Endothelial cell of umbilical vein (primary cell): ENCODE measurements at regions not wholly inside any gene's neighbourhood (a gene's known extent, or its start where the extent isn't known, plus 50 kb on each side); places are given as distances from the start of the nearest gene placed in this dataset.

Experiments
- BruUV-seq: library from RNA; stranded (reverse); fragments of 400-500 nt; replicated peaks from 2 replicates; lab custom pipeline; 2021; lab: Mats Ljungman, UMichigan
- CTCF ChIA-PET: fragments of 300-600, 350-600 bp; sonication (Branson Sonifier 250); formaldehyde crosslinking; loops from one replicate; lab custom pipeline; 2021; ENCODE audit warnings: antibody characterized with exemption, inconsistent platforms; lab: Charles Lee
- POLR2A ChIA-PET: fragments of 300-600, 350-600 bp; sonication (Branson Sonifier 250); formaldehyde crosslinking; loops from one replicate; lab custom pipeline; 2021; ENCODE audit warnings: antibody characterized with exemption, inconsistent platforms; lab: Charles Lee
- DNase-seq: peaks from one replicate; pipeline ENCODE4 v3.0.0-alpha.2; 2011; ENCODE audit warnings: low read depth, low spot score
- FAIRE-seq: peaks from 2 replicates; lab custom pipeline; 2011; peaks lifted over from hg19 to GRCh38; lab: Jason Lieb, UNC
- H2AFZ ChIP-seq: 2 replicates; pipeline ENCODE4 v1.6.0; 2012; ENCODE audit warnings: low read depth, low read length, control low read depth, inconsistent platforms
- H3K27ac ChIP-seq: 2 replicates; pipeline ENCODE4 v1.5.1; 2011; ENCODE audit warnings: low read depth, mild to moderate bottlenecking, control low read depth, low read length, moderate library complexity; ENCODE audit not compliant: insufficient read depth
- H3K27me3 ChIP-seq, 2 experiments: 2 replicates each; pipeline versions ENCODE4 v1.6.0 to v1.6.1; 2011; ENCODE audit warnings: low read length in 2 of 2, mixed read lengths in 1 of 2; ENCODE audit not compliant: control insufficient read depth in 2 of 2, insufficient read depth in 2 of 2
- H3K36me3 ChIP-seq, 2 experiments: 2 replicates in 1 of 2; 3 replicates in 1 of 2; pipeline ENCODE4 v1.5.1; 2011; ENCODE audit warnings: low read length in 2 of 2, mild to moderate bottlenecking in 1 of 2, moderate library complexity in 1 of 2; ENCODE audit not compliant: control insufficient read depth in 2 of 2, insufficient read depth in 2 of 2; ENCODE audit errors: extremely low read depth in 1 of 2
- H3K4me1 ChIP-seq: 3 replicates; pipeline ENCODE4 v1.5.1; 2011; ENCODE audit warnings: mild to moderate bottlenecking, low read length; ENCODE audit not compliant: control insufficient read depth, insufficient read depth; ENCODE audit errors: extremely low read depth
- H3K4me2 ChIP-seq: 2 replicates; pipeline ENCODE4 v1.6.1; 2011; ENCODE audit warnings: low read length, control low read depth, mixed read lengths; ENCODE audit not compliant: insufficient read depth
- H3K4me3 ChIP-seq, 3 experiments: fragments of 200-600 bp in 1 of 3; sonication (generic), shearing (Covaris generic) in 1 of 3; replicated peaks in 1 of 3; 2 replicates each; pipeline ENCODE4 v1.5.1; 2011 to 2016; ENCODE audit warnings: control low read depth in 3 of 3, low read length in 3 of 3, mild to moderate bottlenecking in 2 of 3, inconsistent platforms in 1 of 3, low read depth in 1 of 3, moderate library complexity in 1 of 3; ENCODE audit not compliant: insufficient read depth in 1 of 3
- H3K79me2 ChIP-seq: 2 replicates; pipeline ENCODE4 v1.6.0; 2012; ENCODE audit warnings: low read length, inconsistent platforms; ENCODE audit not compliant: control insufficient read depth, insufficient read depth
- H3K9ac ChIP-seq: replicated peaks from 2 replicates; pipeline ENCODE3; 2011; ENCODE audit warnings: low read length, control low read depth; ENCODE audit not compliant: insufficient read depth; ENCODE audit errors: extremely low read depth
- H3K9me1 ChIP-seq: replicated peaks from 3 replicates; pipeline ENCODE4 v1.6.0; 2011; ENCODE audit warnings: mild to moderate bottlenecking, low read length; ENCODE audit not compliant: control insufficient read depth, insufficient read depth; ENCODE audit errors: extremely low read depth
- H3K9me3 ChIP-seq: replicated peaks from 2 replicates; pipeline ENCODE4 v1.5.1; 2012; ENCODE audit warnings: low read length, inconsistent platforms; ENCODE audit not compliant: control insufficient read depth, insufficient read depth
- H4K20me1 ChIP-seq: replicated peaks from 2 replicates; pipeline ENCODE3; 2011; ENCODE audit warnings: mild to moderate bottlenecking, low read length; ENCODE audit not compliant: control insufficient read depth, insufficient read depth; ENCODE audit errors: extremely low read depth
- CTCF ChIP-seq, 2 donors: IDR thresholded peaks; 1 replicate in 1 of 2; 2 replicates in 1 of 2; pipeline ENCODE4 v1.5.1; 2011; ENCODE audit warnings: low read length in 2 of 2, mild to moderate bottlenecking in 2 of 2, moderate library complexity in 2 of 2, control low read depth in 1 of 2, inconsistent platforms in 1 of 2, low read depth in 1 of 2; ENCODE audit not compliant: insufficient read depth in 1 of 2; ENCODE audit errors: extremely low read depth in 1 of 2
- EZH2 ChIP-seq: IDR thresholded peaks from 2 replicates; pipeline ENCODE4 v1.6.1; 2012; ENCODE audit warnings: borderline replicate concordance, low read depth, mild to moderate bottlenecking, moderate library complexity, low read length, inconsistent platforms; ENCODE audit not compliant: severe bottlenecking
- FOS ChIP-seq: IDR thresholded peaks from 2 replicates; pipeline ENCODE4 v1.6.1; 2011; ENCODE audit warnings: mild to moderate bottlenecking, low read length, moderate library complexity, borderline replicate concordance; ENCODE audit not compliant: insufficient read depth
- GATA2 ChIP-seq: IDR thresholded peaks from 2 replicates; pipeline ENCODE4 v1.7.0; 2011; ENCODE audit warnings: low read depth, mild to moderate bottlenecking, moderate library complexity, mixed read lengths, low read length; ENCODE audit not compliant: insufficient read length, insufficient read depth
- JUN ChIP-seq: IDR thresholded peaks from 2 replicates; pipeline ENCODE4 v1.6.1; 2011; ENCODE audit warnings: borderline replicate concordance, low read depth; ENCODE audit not compliant: insufficient read length, insufficient read depth
- MAX ChIP-seq: IDR thresholded peaks from 2 replicates; pipeline ENCODE4 v1.6.1; 2011; ENCODE audit not compliant: insufficient read depth, insufficient read length
- MYC ChIP-seq: IDR thresholded peaks from one replicate; pipeline ENCODE4 v1.6.1; 2011; ENCODE audit warnings: mild to moderate bottlenecking, low read depth, low read length
- POLR2A ChIP-seq: IDR thresholded peaks from 2 replicates; pipeline ENCODE4 v1.6.1; 2012; ENCODE audit warnings: low read depth, mild to moderate bottlenecking, control low read depth, low read length
- POLR2AphosphoS5 ChIP-seq: IDR thresholded peaks from 2 replicates; pipeline ENCODE4 v1.6.1; 2012; ENCODE audit warnings: low read depth, mild to moderate bottlenecking, control low read depth, low read length, moderate library complexity; ENCODE audit not compliant: insufficient read depth
- dilution Hi-C: fragments of 300-500 bp; cut with MboI; formaldehyde crosslinking; loops from one replicate; pipeline ENCODE4 v1.15.0; 2019; ENCODE audit warnings: low sequenced_read_pairs; ENCODE audit not compliant: extremely low pct_ligation_motif_present
- intact Hi-C: fragments of 100-400 bp; cut with micrococcal nuclease; formaldehyde crosslinking; loops from one replicate; pipeline ENCODE4 v1.10.0; 2022

GRCh38 chrX:16368696-16369095 lies 201.4 kb downstream of the MAGEB17 start:
- Histone ChIP-seq H3K27ac (no peak overlapping the region), H3K9me3 (no peaks in the 10 kb centered on the region), H2AFZ (no peak overlapping the region), H3K9me1 (no peaks in the 10 kb centered on the region), H3K36me3 (no peaks in the 10 kb centered on the region), H3K79me2 (no peaks in the 10 kb centered on the region), H3K4me3 (no peak overlapping the region), H3K4me1 (no peaks in the 10 kb centered on the region), H3K4me2 (no peak overlapping the region), H3K27me3 (no peaks in the 10 kb centered on the region), H3K9ac (no peak overlapping the region), H4K20me1 (no peaks in the 10 kb centered on the region)
- dilution Hi-C loops = no loop called here
- FAIRE-seq = no peak
- DNase-seq = no peak
- no TSS peak for BruUV-seq
- intact Hi-C loops = no loop called here
- ChIA-PET POLR2A (no interaction called here), CTCF (no interaction called here)
- TF ChIP-seq POLR2AphosphoS5 = no peak
- no peak for TF ChIP-seq JUN

GRCh38 chrX:16376056-16376455 lies 208.8 kb downstream of the MAGEB17 start:
- FAIRE-seq = no peak
- POLR2A ChIA-PET = no interaction called here
- dilution Hi-C loops = no loop called here

More at GRCh38 chrX:16376056-16376455, 208.8 kb downstream of the MAGEB17 start:
- Histone ChIP-seq H3K9me3 (no peaks in the 10 kb centered on the region), H3K4me3 (no peak overlapping the region), H3K9ac (no peak overlapping the region), H3K4me1 (no peaks in the 10 kb centered on the region), H2AFZ (no peak overlapping the region), H4K20me1 (no peaks in the 10 kb centered on the region), H3K27ac (no peak overlapping the region), H3K79me2 (no peaks in the 10 kb centered on the region), H3K4me2 (no peak overlapping the region), H3K27me3 (no peaks in the 10 kb centered on the region), H3K36me3 (no peaks in the 10 kb centered on the region), H3K9me1 (no peaks in the 10 kb centered on the region)
- BruUV-seq = no TSS peak
- DNase-seq = no peak
- CTCF ChIA-PET = no interaction called here
- TF ChIP-seq POLR2AphosphoS5 (no peak), POLR2A (no peak), CTCF (IDR thresholded peaks at IDR 0.05; ENCODE audit: extremely low read depth in 1 of 2, insufficient read depth in 1 of 2, low read depth in 1 of 2, low read length in 2 of 2) (no peak), JUN (no peak), FOS (no peak), GATA2 (no peak), MYC (no peak), EZH2 (no peak), MAX (no peak)
- intact Hi-C loops = no loop called here
